CD4-positive, alpha-beta T cell (primary cell): ENCODE measurements at regions not wholly inside any gene's neighbourhood (a gene's known extent, or its start where the extent isn't known, plus 50 kb on each side); places are given as distances from the start of the nearest gene placed in this dataset.

Experiments
- ATAC-seq: fragments of 200-7000 bp; cut with Tn5 transposase; one replicate; pipeline ENCODE4 v1.10.0; 2022; ENCODE audit warnings: mild to moderate bottlenecking; ENCODE audit not compliant: poor library complexity
- CTCF ChIA-PET: fragments of 350-600 bp; sonication (Branson Sonifier 250); formaldehyde crosslinking; loops from one replicate; lab custom pipeline; 2021; ENCODE audit warnings: antibody characterized with exemption, inconsistent platforms; lab: Charles Lee
- POLR2A ChIA-PET: fragments of 350-600 bp; sonication (Branson Sonifier 250); formaldehyde crosslinking; loops from one replicate; lab custom pipeline; 2021; ENCODE audit warnings: antibody characterized with exemption, inconsistent platforms; lab: Charles Lee
- DNase-seq, 14 experiments: peaks; one replicate each; pipeline ENCODE4 v3.0.0-alpha.2; 2013 to 2020; ENCODE audit warnings: mixed read lengths in 2 of 14
- H3K27ac ChIP-seq, 2 donors: one replicate each; pipeline versions ENCODE4 v1.5.1 to v1.7.0; 2013; ENCODE audit warnings: low read length in 2 of 2, low read depth in 1 of 2, mild to moderate bottlenecking in 1 of 2
- H3K27me3 ChIP-seq, 2 experiments: 1 replicate in 1 of 2; 2 replicates in 1 of 2; pipeline versions ENCODE4 v1.6.1 to v1.7.0; 2013; ENCODE audit warnings: low read length in 2 of 2, control low read depth in 1 of 2, mild to moderate bottlenecking in 1 of 2, moderate library complexity in 1 of 2; ENCODE audit not compliant: insufficient read depth in 2 of 2, control insufficient read depth in 1 of 2
- H3K36me3 ChIP-seq: one replicate; pipeline ENCODE4 v1.6.1; 2013; ENCODE audit warnings: low read length, control low read depth; ENCODE audit not compliant: insufficient read depth
- H3K4me1 ChIP-seq: one replicate; pipeline ENCODE4 v1.6.1; 2013; ENCODE audit warnings: low read length, control low read depth; ENCODE audit not compliant: insufficient read depth
- H3K4me3 ChIP-seq: one replicate; pipeline ENCODE4 v1.5.1; 2013; ENCODE audit warnings: mild to moderate bottlenecking, low read length, moderate library complexity
- H3K9me3 ChIP-seq, 2 experiments: 1 replicate in 1 of 2; 2 replicates in 1 of 2; pipeline versions ENCODE4 v1.6.1 to v1.7.0; 2013; ENCODE audit warnings: low read length in 2 of 2, mild to moderate bottlenecking in 2 of 2, control low read depth in 1 of 2, moderate library complexity in 1 of 2; ENCODE audit not compliant: control insufficient read depth in 1 of 2, insufficient read depth in 1 of 2
- H3K27ac Mint-ChIP-seq: one replicate; pipeline ENCODE4 v1.8.0; 2020; ENCODE audit warnings: mixed read lengths
- H3K27me3 Mint-ChIP-seq: one replicate; pipeline ENCODE4 v1.8.0; 2021; ENCODE audit warnings: mixed read lengths
- H3K36me3 Mint-ChIP-seq: one replicate; pipeline ENCODE4 v1.8.0; 2021; ENCODE audit warnings: low read depth, mixed read lengths
- H3K4me1 Mint-ChIP-seq: one replicate; pipeline ENCODE4 v1.8.0; 2021; ENCODE audit warnings: low read depth, mixed read lengths
- H3K4me3 Mint-ChIP-seq: one replicate; pipeline ENCODE4 v1.8.0; 2020; ENCODE audit warnings: mild to moderate bottlenecking, mixed read lengths
- H3K9me3 Mint-ChIP-seq: one replicate; pipeline ENCODE4 v1.8.0; 2020; ENCODE audit warnings: mixed read lengths
- intact Hi-C, 2 experiments: fragments of 100-400 bp; cut with DNase I in 1 of 2; cut with micrococcal nuclease in 1 of 2; formaldehyde crosslinking; loops; one replicate each; pipeline versions ENCODE4 v1.15.1 to v1.9.0; 2023 to 2025; cut with DNase I, micrococcal nuclease
- TF ChIP-seq, protein P1 (sequence below): fragments of 200-600 bp; IDR thresholded peaks from one replicate; pipeline ENCODE4 v1.8.0; 2022; ENCODE audit warnings: antibody characterized with exemption, mild to moderate bottlenecking

DNA sequence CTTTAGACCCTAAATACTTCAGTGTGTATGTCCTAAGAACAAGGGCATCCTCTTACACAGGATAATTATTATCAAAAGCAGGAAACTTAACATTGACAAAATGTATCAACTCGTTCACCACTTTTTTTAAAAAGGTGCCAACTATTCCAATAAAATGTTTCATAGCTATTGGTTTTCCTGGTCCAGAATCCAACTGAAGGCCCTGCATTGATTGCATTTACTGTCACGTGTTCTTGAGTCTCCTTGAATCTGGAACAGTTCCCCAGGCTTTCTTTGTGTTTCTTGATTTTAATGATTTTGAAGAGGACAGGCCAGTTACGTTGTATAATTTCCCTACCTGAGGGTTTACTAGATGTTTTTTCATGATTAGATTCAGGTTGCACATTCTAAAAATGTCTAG lies 94.6 kb upstream of the ARHGEF3 start:
- peaks cover 67% of the 10 kb centered on the region for H3K4me1 Mint-ChIP-seq
- no peak overlapping the region for H3K4me3 Mint-ChIP-seq
- no peak for ATAC-seq
- CTCF ChIA-PET = no interaction called here
- H3K27ac Mint-ChIP-seq = no peak overlapping the region
- Histone ChIP-seq H3K27ac (no peak overlapping the region), H3K36me3 (peaks cover 3% of the 10 kb centered on the region), H3K4me1 (peaks cover 42% of the 10 kb centered on the region), H3K4me3 (no peak overlapping the region), H3K9me3 (no peaks in the 10 kb centered on the region), H3K27me3 (no peaks in the 10 kb centered on the region)
- H3K36me3 Mint-ChIP-seq = no peaks in the 10 kb centered on the region
- DNase-seq = no peak
- H3K27me3 Mint-ChIP-seq = no peaks in the 10 kb centered on the region
- POLR2A ChIA-PET = interaction anchor here (0.7 to 1.8 kb wide), 2 partner anchors 12 to 18 kb away, joined by 3 to 4 read pairs; no protein-coding TSS in a partner anchor
- no peaks in the 10 kb centered on the region for H3K9me3 Mint-ChIP-seq
- TF ChIP-seq, protein P1, sequence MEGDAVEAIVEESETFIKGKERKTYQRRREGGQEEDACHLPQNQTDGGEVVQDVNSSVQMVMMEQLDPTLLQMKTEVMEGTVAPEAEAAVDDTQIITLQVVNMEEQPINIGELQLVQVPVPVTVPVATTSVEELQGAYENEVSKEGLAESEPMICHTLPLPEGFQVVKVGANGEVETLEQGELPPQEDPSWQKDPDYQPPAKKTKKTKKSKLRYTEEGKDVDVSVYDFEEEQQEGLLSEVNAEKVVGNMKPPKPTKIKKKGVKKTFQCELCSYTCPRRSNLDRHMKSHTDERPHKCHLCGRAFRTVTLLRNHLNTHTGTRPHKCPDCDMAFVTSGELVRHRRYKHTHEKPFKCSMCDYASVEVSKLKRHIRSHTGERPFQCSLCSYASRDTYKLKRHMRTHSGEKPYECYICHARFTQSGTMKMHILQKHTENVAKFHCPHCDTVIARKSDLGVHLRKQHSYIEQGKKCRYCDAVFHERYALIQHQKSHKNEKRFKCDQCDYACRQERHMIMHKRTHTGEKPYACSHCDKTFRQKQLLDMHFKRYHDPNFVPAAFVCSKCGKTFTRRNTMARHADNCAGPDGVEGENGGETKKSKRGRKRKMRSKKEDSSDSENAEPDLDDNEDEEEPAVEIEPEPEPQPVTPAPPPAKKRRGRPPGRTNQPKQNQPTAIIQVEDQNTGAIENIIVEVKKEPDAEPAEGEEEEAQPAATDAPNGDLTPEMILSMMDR = no peak
- intact Hi-C loops = no loop called here

DNA sequence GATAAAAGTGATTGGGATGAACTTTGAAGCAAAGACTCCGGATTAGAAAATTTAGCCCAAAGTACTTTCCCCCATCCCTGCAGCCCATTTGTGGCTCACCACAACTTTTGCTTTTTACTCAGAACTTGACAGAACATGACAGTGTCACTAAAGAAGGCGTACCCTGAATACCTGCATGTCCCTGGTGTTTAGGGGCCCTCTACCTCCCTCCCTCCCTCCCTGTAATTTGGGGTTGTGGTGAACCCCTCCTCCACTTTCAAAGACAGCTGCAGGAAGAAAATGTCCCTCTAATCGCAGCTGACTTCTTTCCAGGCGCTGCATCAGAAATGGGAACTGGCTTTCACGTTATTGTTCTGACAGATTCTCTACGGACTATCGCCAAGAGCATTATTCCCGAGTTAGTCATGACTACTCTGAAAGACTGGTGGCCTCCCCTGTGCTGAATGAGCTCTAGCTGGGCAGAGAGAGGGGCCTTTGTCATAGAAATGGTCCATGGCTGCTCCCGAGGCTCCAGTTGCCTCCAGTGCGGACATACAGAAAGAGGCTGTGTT lies 93.2 kb upstream of the ARHGEF3 start:
- Histone ChIP-seq H3K9me3 (no peaks in the 10 kb centered on the region), H3K4me1 (peaks cover 48% of the 10 kb centered on the region), H3K4me3 (no peak overlapping the region), H3K27ac (peak overlapping the region in 1 of 2 donors; percentile 11), H3K36me3 (peaks cover 3% of the 10 kb centered on the region), H3K27me3 (no peaks in the 10 kb centered on the region)
- no peaks in the 10 kb centered on the region for H3K27me3 Mint-ChIP-seq
- H3K27ac Mint-ChIP-seq = peak overlapping the region; percentile 80
- POLR2A ChIA-PET = no interaction called here
- intact Hi-C loops = no loop called here
- ATAC-seq (peak; percentile 81), DNase-seq (peak in 4 of 14 experiments; percentile 17 to 58 (median 44))
- TF ChIP-seq, protein P1 = no peak
- no peaks in the 10 kb centered on the region for H3K9me3 Mint-ChIP-seq
- CTCF ChIA-PET = no interaction called here
- no peaks in the 10 kb centered on the region for H3K36me3 Mint-ChIP-seq
- peak overlapping the region; percentile 51 for H3K4me3 Mint-ChIP-seq
- peaks cover 72% of the 10 kb centered on the region for H3K4me1 Mint-ChIP-seq

DNA sequence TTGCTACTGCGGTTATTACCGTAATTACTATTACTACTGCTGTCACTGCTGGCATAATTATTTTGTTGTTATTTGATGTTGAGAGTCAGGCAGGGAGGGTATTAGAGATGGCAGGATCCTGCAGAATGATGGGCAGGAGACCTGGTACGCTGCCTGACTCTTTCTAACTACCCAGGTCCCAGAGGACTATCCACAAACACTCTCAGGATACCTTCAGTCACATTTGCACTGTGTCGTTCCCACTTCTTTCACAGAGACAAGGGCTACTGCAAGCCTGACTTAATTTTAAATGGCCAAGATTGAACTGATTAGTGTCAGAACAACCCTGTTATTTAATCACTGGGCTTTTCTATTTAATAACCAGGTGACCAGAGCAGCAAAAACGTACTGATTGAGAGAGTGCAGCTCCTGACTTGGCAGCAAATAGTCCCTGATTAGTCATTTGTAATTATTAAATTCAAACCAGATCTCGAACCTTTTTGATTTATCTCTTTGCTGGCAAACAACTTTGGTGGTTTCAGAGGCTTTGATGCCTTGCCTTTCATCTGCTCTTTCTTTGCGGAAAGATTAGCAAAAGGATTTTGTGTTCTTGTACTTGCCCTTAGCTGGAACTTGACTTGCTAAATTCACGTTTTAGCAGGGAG lies 88.8 kb upstream of the ARHGEF3 start:
- Mint-ChIP-seq H3K36me3 (no peaks in the 10 kb centered on the region), H3K27ac (peak overlapping the region; percentile 80), H3K27me3 (no peaks in the 10 kb centered on the region), H3K4me1 (peaks cover 87% of the 10 kb centered on the region), H3K4me3 (peak overlapping the region; percentile 67), H3K9me3 (no peaks in the 10 kb centered on the region)
- peak; percentile 41 for ATAC-seq
- TF ChIP-seq, protein P1 = no peak
- intact Hi-C loops = no loop called here
- H3K36me3 ChIP-seq = no peaks in the 10 kb centered on the region
- H3K27me3 ChIP-seq = no peaks in the 10 kb centered on the region
- H3K4me1 ChIP-seq = peaks cover 84% of the 10 kb centered on the region
- ChIA-PET POLR2A (interaction anchor here (0.6 to 3.7 kb wide), 12 partner anchors 13 to 213 kb away, joined by 3 to 20 read pairs (median 3); partner anchors contain the start of gene ARHGEF3), CTCF (interaction anchor here (0.7 to 2.2 kb wide), 4 partner anchors 10 to 691 kb away, joined by 3 to 8 read pairs (median 4); no protein-coding TSS in a partner anchor)
- H3K9me3 ChIP-seq = no peaks in the 10 kb centered on the region
- H3K27ac ChIP-seq = no peak overlapping the region
- no peak overlapping the region for H3K4me3 ChIP-seq
- peak in 7 of 14 experiments; percentile 8 to 66 (median 47) for DNase-seq
